ENCODE measurements at regions not wholly inside any gene's neighbourhood (a gene's known extent, or its start where the extent isn't known, plus 50 kb on each side); places are given as distances from the start of the nearest gene placed in this dataset.

DNA sequence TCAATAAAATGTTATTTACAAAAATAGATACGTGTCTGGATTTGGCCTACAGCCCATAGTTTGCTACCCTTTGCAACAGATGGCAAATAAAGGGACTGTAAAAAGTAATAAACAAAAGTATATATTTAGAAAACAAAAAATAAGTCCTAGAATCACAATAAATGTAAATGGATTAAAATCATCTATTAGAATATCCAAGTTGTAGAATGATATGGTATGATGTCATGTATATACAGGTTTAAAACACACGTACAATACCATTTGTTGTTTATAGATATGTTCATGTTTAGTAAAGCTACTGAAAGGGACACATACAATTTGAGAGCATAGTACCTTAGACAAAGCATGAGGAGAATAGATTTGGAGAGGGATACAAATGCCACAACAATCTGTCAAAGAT lies 219.5 kb downstream of the BCL11B start:
- no peak for ATAC-seq (ENCODE audit: low read depth)
- no peak overlapping the region for H3K4me3 ChIP-seq (ENCODE audit: severe bottlenecking)
- peaks cover 5% of the 10 kb centered on the region for H3K4me1 ChIP-seq (ENCODE audit: insufficient read depth, poor library complexity, severe bottlenecking)
- H3K27me3 ChIP-seq (ENCODE audit: insufficient read depth, poor library complexity, severe bottlenecking) = no peaks in the 10 kb centered on the region
- no peaks in the 10 kb centered on the region for H3K36me3 ChIP-seq (ENCODE audit: low read depth)
- H3K27ac ChIP-seq (ENCODE audit: poor library complexity, severe bottlenecking) = no peak overlapping the region
- H3K9me3 ChIP-seq (ENCODE audit: severe bottlenecking) = peaks cover 6% of the 10 kb centered on the region
- TF ChIP-seq, protein P1, sequence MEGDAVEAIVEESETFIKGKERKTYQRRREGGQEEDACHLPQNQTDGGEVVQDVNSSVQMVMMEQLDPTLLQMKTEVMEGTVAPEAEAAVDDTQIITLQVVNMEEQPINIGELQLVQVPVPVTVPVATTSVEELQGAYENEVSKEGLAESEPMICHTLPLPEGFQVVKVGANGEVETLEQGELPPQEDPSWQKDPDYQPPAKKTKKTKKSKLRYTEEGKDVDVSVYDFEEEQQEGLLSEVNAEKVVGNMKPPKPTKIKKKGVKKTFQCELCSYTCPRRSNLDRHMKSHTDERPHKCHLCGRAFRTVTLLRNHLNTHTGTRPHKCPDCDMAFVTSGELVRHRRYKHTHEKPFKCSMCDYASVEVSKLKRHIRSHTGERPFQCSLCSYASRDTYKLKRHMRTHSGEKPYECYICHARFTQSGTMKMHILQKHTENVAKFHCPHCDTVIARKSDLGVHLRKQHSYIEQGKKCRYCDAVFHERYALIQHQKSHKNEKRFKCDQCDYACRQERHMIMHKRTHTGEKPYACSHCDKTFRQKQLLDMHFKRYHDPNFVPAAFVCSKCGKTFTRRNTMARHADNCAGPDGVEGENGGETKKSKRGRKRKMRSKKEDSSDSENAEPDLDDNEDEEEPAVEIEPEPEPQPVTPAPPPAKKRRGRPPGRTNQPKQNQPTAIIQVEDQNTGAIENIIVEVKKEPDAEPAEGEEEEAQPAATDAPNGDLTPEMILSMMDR (IDR thresholded peaks at IDR 0.05; ENCODE audit: poor library complexity, severe bottlenecking) = no peak
- DNase-seq (ENCODE audit: low spot score) = no peak

GRCh38 chr14:99055019-99055418 lies 217.0 kb downstream of the BCL11B start:
- Histone ChIP-seq H3K9me3 (ENCODE audit: severe bottlenecking) (peaks cover 6% of the 10 kb centered on the region), H3K4me3 (ENCODE audit: severe bottlenecking) (no peak overlapping the region), H3K27me3 (ENCODE audit: insufficient read depth, poor library complexity, severe bottlenecking) (no peaks in the 10 kb centered on the region), H3K27ac (ENCODE audit: poor library complexity, severe bottlenecking) (no peak overlapping the region), H3K36me3 (ENCODE audit: low read depth) (no peaks in the 10 kb centered on the region), H3K4me1 (ENCODE audit: insufficient read depth, poor library complexity, severe bottlenecking) (peaks cover 5% of the 10 kb centered on the region)
- TF ChIP-seq, protein P1 (IDR thresholded peaks at IDR 0.05; ENCODE audit: poor library complexity, severe bottlenecking) = no peak
- DNase-seq (ENCODE audit: low spot score) (no peak), ATAC-seq (ENCODE audit: low read depth) (peak; percentile 97)

- Histone ChIP-seq H3K36me3 (ENCODE audit: low read depth) (no peaks in the 10 kb centered on the region), H3K27me3 (ENCODE audit: insufficient read depth, poor library complexity, severe bottlenecking) (no peaks in the 10 kb centered on the region), H3K4me3 (ENCODE audit: severe bottlenecking) (no peak overlapping the region), H3K4me1 (ENCODE audit: insufficient read depth, poor library complexity, severe bottlenecking) (peaks cover 5% of the 10 kb centered on the region), H3K27ac (ENCODE audit: poor library complexity, severe bottlenecking) (no peak overlapping the region), H3K9me3 (ENCODE audit: severe bottlenecking) (peaks cover 6% of the 10 kb centered on the region)
- DNase-seq (ENCODE audit: low spot score) = no peak
- no peak for ATAC-seq (ENCODE audit: low read depth)
- TF ChIP-seq, protein P1 (IDR thresholded peaks at IDR 0.05; ENCODE audit: poor library complexity, severe bottlenecking) = no peak
Observed at GRCh38 chr14:99055816-99056215, 216.2 kb downstream of the BCL11B start.

GRCh38 chr14:99057576-99058083 lies 214.4 kb downstream of the BCL11B start:
- H3K4me1 ChIP-seq (ENCODE audit: insufficient read depth, poor library complexity, severe bottlenecking) = peaks cover 5% of the 10 kb centered on the region
- ATAC-seq (ENCODE audit: low read depth) = no peak
- no peak for DNase-seq (ENCODE audit: low spot score)
- TF ChIP-seq, protein P1 (IDR thresholded peaks at IDR 0.05; ENCODE audit: poor library complexity, severe bottlenecking) = no peak
- no peak overlapping the region for H3K4me3 ChIP-seq (ENCODE audit: severe bottlenecking)
- H3K9me3 ChIP-seq (ENCODE audit: severe bottlenecking) = peaks cover 4% of the 10 kb centered on the region
- no peaks in the 10 kb centered on the region for H3K36me3 ChIP-seq (ENCODE audit: low read depth)
- no peaks in the 10 kb centered on the region for H3K27me3 ChIP-seq (ENCODE audit: insufficient read depth, poor library complexity, severe bottlenecking)
- no peak overlapping the region for H3K27ac ChIP-seq (ENCODE audit: poor library complexity, severe bottlenecking)

DNA sequence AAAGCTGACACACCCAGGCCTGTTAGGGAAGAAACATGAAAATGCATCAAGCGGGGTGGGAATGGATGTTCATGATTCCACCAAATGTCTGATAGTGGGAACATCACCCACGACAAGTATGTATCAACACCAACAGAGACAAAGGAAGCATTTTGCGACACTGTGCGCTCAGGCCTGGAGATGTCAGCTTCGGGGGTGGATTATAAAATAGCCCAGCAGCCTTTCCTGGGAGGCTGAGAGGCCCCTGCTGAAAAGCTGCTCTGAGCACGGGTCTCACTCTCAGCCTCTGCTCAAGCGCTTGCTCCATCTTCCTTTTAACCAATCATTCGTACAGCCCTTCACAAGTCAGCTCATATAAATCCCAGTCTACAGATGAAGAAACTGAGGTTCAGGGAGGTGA lies 213.5 kb downstream of the BCL11B start:
- TF ChIP-seq, protein P1 (IDR thresholded peaks at IDR 0.05; ENCODE audit: poor library complexity, severe bottlenecking) = no peak
- Histone ChIP-seq H3K27ac (ENCODE audit: poor library complexity, severe bottlenecking) (no peak overlapping the region), H3K4me1 (ENCODE audit: insufficient read depth, poor library complexity, severe bottlenecking) (peaks cover 5% of the 10 kb centered on the region), H3K36me3 (ENCODE audit: low read depth) (no peaks in the 10 kb centered on the region), H3K27me3 (ENCODE audit: insufficient read depth, poor library complexity, severe bottlenecking) (no peaks in the 10 kb centered on the region), H3K4me3 (ENCODE audit: severe bottlenecking) (no peak overlapping the region), H3K9me3 (ENCODE audit: severe bottlenecking) (no peaks in the 10 kb centered on the region)
- no peak for ATAC-seq (ENCODE audit: low read depth)
- DNase-seq (ENCODE audit: low spot score) = no peak

Data from RWPE2 (cell line).